B cell (primary cell): ENCODE measurements at regions not wholly inside any gene's neighbourhood (a gene's known extent, or its start where the extent isn't known, plus 50 kb on each side); places are given as distances from the start of the nearest gene placed in this dataset.

ENCODE experiments used
- ATAC-seq: fragments of 200-7000 bp; cut with Tn5 transposase; one replicate; pipeline ENCODE4 v1.10.0; 2021; ENCODE audit warnings: low read depth, mild to moderate bottlenecking, moderate number of reproducible peaks, moderate library complexity
- CTCF ChIA-PET: fragments of 350-600 bp; sonication (Branson Sonifier 250); formaldehyde crosslinking; loops from one replicate; lab custom pipeline; 2021; ENCODE audit warnings: antibody characterized with exemption, inconsistent platforms; lab: Charles Lee
- POLR2A ChIA-PET: fragments of 350-600 bp; sonication (Branson Sonifier 250); formaldehyde crosslinking; loops from one replicate; lab custom pipeline; 2021; ENCODE audit warnings: antibody characterized with exemption; lab: Charles Lee
- DNase-seq: peaks from one replicate; pipeline ENCODE4 v3.0.0; 2013
- H2AFZ ChIP-seq: 2 replicates; pipeline ENCODE4 v1.6.1; 2012; ENCODE audit warnings: mild to moderate bottlenecking, low read depth, low read length; ENCODE audit not compliant: insufficient read depth, poor library complexity, severe bottlenecking
- H3K27ac ChIP-seq, 2 donors: 1 replicate in 1 of 2; 2 replicates in 1 of 2; pipeline ENCODE4 v1.5.1; 2012 to 2013; ENCODE audit warnings: low read length in 2 of 2, mild to moderate bottlenecking in 2 of 2, moderate library complexity in 1 of 2
- H3K27me3 ChIP-seq, 4 experiments: fragments of 200-600 bp in 1 of 4; sonication (generic) in 1 of 4; replicated peaks in 1 of 4; 1 replicate in 2 of 4; 2 replicates in 2 of 4; pipeline versions ENCODE4 v1.6.1 to v1.7.0; 2013 to 2016; ENCODE audit warnings: low read length in 3 of 4, mild to moderate bottlenecking in 2 of 4, mixed read lengths in 1 of 4, moderate library complexity in 1 of 4; ENCODE audit not compliant: insufficient read depth in 4 of 4, control insufficient read depth in 3 of 4; ENCODE audit errors: control extremely low read depth in 1 of 4
- H3K36me3 ChIP-seq, 2 experiments: replicated peaks in 1 of 2; 1 replicate in 1 of 2; 2 replicates in 1 of 2; pipeline versions ENCODE4 v1.6.1 to v1.7.1; 2013; ENCODE audit warnings: low read length in 1 of 2; ENCODE audit not compliant: insufficient read depth in 2 of 2, control insufficient read depth in 1 of 2; ENCODE audit errors: control extremely low read depth in 1 of 2, extremely low read depth in 1 of 2
- H3K4me1 ChIP-seq, 2 donors: fragments of 200-600 bp in 1 of 2; sonication (generic) in 1 of 2; 1 replicate in 1 of 2; 2 replicates in 1 of 2; pipeline versions ENCODE4 v1.5.1 to v1.6.1; 2013 to 2017; ENCODE audit warnings: low read length in 2 of 2; ENCODE audit not compliant: control insufficient read depth in 2 of 2, insufficient read depth in 2 of 2
- H3K4me2 ChIP-seq: replicated peaks from 2 replicates; pipeline ENCODE3; 2012; ENCODE audit warnings: mild to moderate bottlenecking, low read depth, low read length; ENCODE audit not compliant: poor library complexity, severe bottlenecking
- H3K4me3 ChIP-seq, 5 experiments: fragments of 200-600 bp in 1 of 5; sonication (generic) in 1 of 5; 1 replicate in 3 of 5; 2 replicates in 2 of 5; pipeline versions ENCODE4 v1.5.1 to v1.7.0; 2011 to 2016; ENCODE audit warnings: low read length in 4 of 5, mild to moderate bottlenecking in 4 of 5, low read depth in 2 of 5, control low read depth in 1 of 5, moderate library complexity in 1 of 5; ENCODE audit not compliant: insufficient read depth in 1 of 5; ENCODE audit errors: control extremely low read depth in 1 of 5, extremely low read depth in 1 of 5
- H3K79me2 ChIP-seq: fragments of 200-600 bp; sonication (generic); one replicate; pipeline ENCODE4 v1.6.0; 2016; ENCODE audit warnings: low read length; ENCODE audit not compliant: control insufficient read depth, insufficient read depth
- H3K9ac ChIP-seq: fragments of 200-600 bp; sonication (generic); 2 replicates; pipeline ENCODE4 v1.6.1; 2017; ENCODE audit warnings: mild to moderate bottlenecking, low read length, moderate library complexity
- H3K9me3 ChIP-seq, 3 donors: one replicate each; pipeline versions ENCODE4 v1.6.1 to v1.7.1; 2013; ENCODE audit warnings: low read length in 2 of 3; ENCODE audit not compliant: control insufficient read depth in 2 of 3, insufficient read depth in 1 of 3; ENCODE audit errors: control extremely low read depth in 1 of 3
- H4K20me1 ChIP-seq: 2 replicates; pipeline ENCODE4 v1.6.0; 2012; ENCODE audit warnings: mild to moderate bottlenecking, low read length; ENCODE audit not compliant: insufficient read depth, control insufficient read depth, poor library complexity, severe bottlenecking
- H3K27ac Mint-ChIP-seq: one replicate; pipeline ENCODE4 v1.8.0; 2021; ENCODE audit warnings: mixed read lengths
- H3K27me3 Mint-ChIP-seq: one replicate; pipeline ENCODE4 v1.8.0; 2021; ENCODE audit warnings: mixed read lengths
- H3K4me1 Mint-ChIP-seq: one replicate; pipeline ENCODE4 v1.8.0; 2021; ENCODE audit warnings: mixed read lengths
- H3K4me3 Mint-ChIP-seq: one replicate; pipeline ENCODE4 v1.8.0; 2021; ENCODE audit warnings: mixed read lengths
- H3K9me3 Mint-ChIP-seq: one replicate; pipeline ENCODE4 v1.8.0; 2022; ENCODE audit warnings: mixed read lengths; ENCODE audit not compliant: insufficient read depth
- EZH2 ChIP-seq: IDR thresholded peaks from 2 replicates; pipeline ENCODE4 v1.6.1; 2012; ENCODE audit warnings: borderline replicate concordance, low read depth, mild to moderate bottlenecking, moderate library complexity, low read length; ENCODE audit not compliant: insufficient read depth, poor library complexity, severe bottlenecking
- WGBS: methylation state at CpG from one replicate; pipeline ENCODE4 v1.1.5; 2013; ENCODE audit warnings: missing lambda C conversion rate; ENCODE audit not compliant: insufficient coverage; 5-methylcytosine and 5-hydroxymethylcytosine counted together
- intact Hi-C: fragments of 100-400 bp; cut with micrococcal nuclease; formaldehyde crosslinking; loops from one replicate; pipeline ENCODE4 v1.10.0; 2022
- TF ChIP-seq, protein P1 (sequence below): fragments of 200-600 bp; IDR thresholded peaks from one replicate; pipeline ENCODE4 v1.8.0; 2022; ENCODE audit warnings: antibody characterized with exemption, mild to moderate bottlenecking

GRCh38 chr17:77460514-77461046, 319.8 kb downstream of the SEC14L1 start:
- intact Hi-C loops: loop anchor here (1.0 kb wide), 1 partner anchor 8 kb away; no protein-coding TSS in a partner anchor
- Histone ChIP-seq H3K9me3 (no peaks in the 10 kb centered on the region), H3K36me3 (peaks cover 0 to 15% of the 10 kb centered on the region in 2 experiments), H3K4me1 (peaks cover 93 to 100% of the 10 kb centered on the region in 2 donors), H3K79me2 (peaks cover 94% of the 10 kb centered on the region), H3K9ac (peak overlapping the region; percentile 62), H3K4me2 (peak overlapping the region; percentile 96), H2AFZ (no peak overlapping the region), H4K20me1 (no peaks in the 10 kb centered on the region), H3K27ac (peak overlapping the region; percentile 77 to 96), H3K27me3 (no peaks in the 10 kb centered on the region), H3K4me3 (peak overlapping the region; percentile 16 to 61 (median 40))
- CTCF ChIA-PET: interaction anchor here (0.7 to 5.6 kb wide), 11 partner anchors 10 to 129 kb away, joined by 3 to 31 read pairs (median 8); no protein-coding TSS in a partner anchor
- POLR2A ChIA-PET: interaction anchor here (1.0 to 2.7 kb wide), 10 partner anchors 10 to 60 kb away, joined by 4 to 25 read pairs (median 10); no protein-coding TSS in a partner anchor
- H3K4me3 Mint-ChIP-seq: peak overlapping the region; percentile 94
- H3K27ac Mint-ChIP-seq: peak overlapping the region; percentile 100
- 22% methylated on average over 5 of the region's 9 CpGs for WGBS
- no peaks in the 10 kb centered on the region for H3K27me3 Mint-ChIP-seq
- no peak for ATAC-seq
- H3K9me3 Mint-ChIP-seq: peaks cover 2% of the 10 kb centered on the region
- no peak for TF ChIP-seq EZH2
- TF ChIP-seq, protein P1, sequence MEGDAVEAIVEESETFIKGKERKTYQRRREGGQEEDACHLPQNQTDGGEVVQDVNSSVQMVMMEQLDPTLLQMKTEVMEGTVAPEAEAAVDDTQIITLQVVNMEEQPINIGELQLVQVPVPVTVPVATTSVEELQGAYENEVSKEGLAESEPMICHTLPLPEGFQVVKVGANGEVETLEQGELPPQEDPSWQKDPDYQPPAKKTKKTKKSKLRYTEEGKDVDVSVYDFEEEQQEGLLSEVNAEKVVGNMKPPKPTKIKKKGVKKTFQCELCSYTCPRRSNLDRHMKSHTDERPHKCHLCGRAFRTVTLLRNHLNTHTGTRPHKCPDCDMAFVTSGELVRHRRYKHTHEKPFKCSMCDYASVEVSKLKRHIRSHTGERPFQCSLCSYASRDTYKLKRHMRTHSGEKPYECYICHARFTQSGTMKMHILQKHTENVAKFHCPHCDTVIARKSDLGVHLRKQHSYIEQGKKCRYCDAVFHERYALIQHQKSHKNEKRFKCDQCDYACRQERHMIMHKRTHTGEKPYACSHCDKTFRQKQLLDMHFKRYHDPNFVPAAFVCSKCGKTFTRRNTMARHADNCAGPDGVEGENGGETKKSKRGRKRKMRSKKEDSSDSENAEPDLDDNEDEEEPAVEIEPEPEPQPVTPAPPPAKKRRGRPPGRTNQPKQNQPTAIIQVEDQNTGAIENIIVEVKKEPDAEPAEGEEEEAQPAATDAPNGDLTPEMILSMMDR: no peak
- peaks cover 87% of the 10 kb centered on the region for H3K4me1 Mint-ChIP-seq
- no peak for DNase-seq
